ENCODE measurements at regions not wholly inside any gene's neighbourhood (a gene's known extent, or its start where the extent isn't known, plus 50 kb on each side); places are given as distances from the start of the nearest gene placed in this dataset.

GRCh38 chr15:81572190-81572589 is 198.2 kb upstream of the TMC3 start:
- Histone ChIP-seq H3K4me3 (no peak overlapping the region), H3K27me3 (no peaks in the 10 kb centered on the region), H3K36me3 (no peaks in the 10 kb centered on the region), H3K27ac (no peak overlapping the region), H3K4me1 (no peaks in the 10 kb centered on the region), H3K9me3 (no peaks in the 10 kb centered on the region)
- DNase-seq (ENCODE audit: low spot score in 2 of 2), result no peak
- no peak for TF ChIP-seq POLR2AphosphoS5 (IDR thresholded peaks at IDR 0.05)
- no peak for TF ChIP-seq CTCF (IDR thresholded peaks at IDR 0.05)
- TF ChIP-seq POLR2A (IDR thresholded peaks at IDR 0.05), result no peak
- intact Hi-C loops (cut with DNase I; ENCODE audit: low total_unique reads), result no loop called here

GRCh38 chr15:81569286-81570080 is 195.5 kb upstream of the TMC3 start:
- TF ChIP-seq POLR2AphosphoS5 (IDR thresholded peaks at IDR 0.05) (no peak), CTCF (IDR thresholded peaks at IDR 0.05) (no peak), POLR2A (IDR thresholded peaks at IDR 0.05) (no peak)
- Histone ChIP-seq H3K4me1 (no peaks in the 10 kb centered on the region), H3K4me3 (no peak overlapping the region), H3K9me3 (no peaks in the 10 kb centered on the region), H3K27ac (no peak overlapping the region), H3K36me3 (no peaks in the 10 kb centered on the region), H3K27me3 (no peaks in the 10 kb centered on the region)
- no peak for DNase-seq (ENCODE audit: low spot score in 2 of 2)
- intact Hi-C loops (cut with DNase I; ENCODE audit: low total_unique reads), result no loop called here

GRCh38 chr15:81567924-81568323 is 193.9 kb upstream of the TMC3 start:
- no peaks in the 10 kb centered on the region for H3K9me3 ChIP-seq
- no peak for DNase-seq (ENCODE audit: low spot score in 2 of 2)
- TF ChIP-seq POLR2AphosphoS5 (IDR thresholded peaks at IDR 0.05), result no peak
- TF ChIP-seq POLR2A (IDR thresholded peaks at IDR 0.05), result no peak
- no peak for TF ChIP-seq CTCF (IDR thresholded peaks at IDR 0.05)
- H3K36me3 ChIP-seq, result no peaks in the 10 kb centered on the region
- no peaks in the 10 kb centered on the region for H3K27me3 ChIP-seq
- H3K4me1 ChIP-seq, result no peaks in the 10 kb centered on the region
- no peak overlapping the region for H3K4me3 ChIP-seq
- H3K27ac ChIP-seq, result no peak overlapping the region
- intact Hi-C loops (cut with DNase I; ENCODE audit: low total_unique reads), result no loop called here

- TF ChIP-seq POLR2AphosphoS5 (IDR thresholded peaks at IDR 0.05) (no peak), CTCF (IDR thresholded peaks at IDR 0.05) (no peak), POLR2A (IDR thresholded peaks at IDR 0.05) (no peak)
- H3K27me3 ChIP-seq, result no peaks in the 10 kb centered on the region
- no peak overlapping the region for H3K27ac ChIP-seq
- H3K36me3 ChIP-seq, result no peaks in the 10 kb centered on the region
- no peaks in the 10 kb centered on the region for H3K9me3 ChIP-seq
- no peaks in the 10 kb centered on the region for H3K4me1 ChIP-seq
- DNase-seq (ENCODE audit: low spot score in 2 of 2), result no peak
- intact Hi-C loops (cut with DNase I; ENCODE audit: low total_unique reads), result no loop called here
- no peak overlapping the region for H3K4me3 ChIP-seq
These were observed 189.0 kb upstream of the TMC3 start for GRCh38 chr15:81562986-81563385.

- no peaks in the 10 kb centered on the region for H3K27me3 ChIP-seq
- no peak overlapping the region for H3K27ac ChIP-seq
- intact Hi-C loops (cut with DNase I; ENCODE audit: low total_unique reads), result no loop called here
- no peaks in the 10 kb centered on the region for H3K9me3 ChIP-seq
- no peaks in the 10 kb centered on the region for H3K4me1 ChIP-seq
- DNase-seq (ENCODE audit: low spot score in 2 of 2), result no peak
- no peak overlapping the region for H3K4me3 ChIP-seq
- no peaks in the 10 kb centered on the region for H3K36me3 ChIP-seq
- TF ChIP-seq POLR2AphosphoS5 (IDR thresholded peaks at IDR 0.05), result no peak
- no peak for TF ChIP-seq POLR2A (IDR thresholded peaks at IDR 0.05)
These were observed 186.4 kb upstream of the TMC3 start for GRCh38 chr15:81560405-81560804.

All from breast epithelium (tissue), 4 donors.